ENCODE measurements at regions not wholly inside any gene's neighbourhood (a gene's known extent, or its start where the extent isn't known, plus 50 kb on each side); places are given as distances from the start of the nearest gene placed in this dataset.

DNA sequence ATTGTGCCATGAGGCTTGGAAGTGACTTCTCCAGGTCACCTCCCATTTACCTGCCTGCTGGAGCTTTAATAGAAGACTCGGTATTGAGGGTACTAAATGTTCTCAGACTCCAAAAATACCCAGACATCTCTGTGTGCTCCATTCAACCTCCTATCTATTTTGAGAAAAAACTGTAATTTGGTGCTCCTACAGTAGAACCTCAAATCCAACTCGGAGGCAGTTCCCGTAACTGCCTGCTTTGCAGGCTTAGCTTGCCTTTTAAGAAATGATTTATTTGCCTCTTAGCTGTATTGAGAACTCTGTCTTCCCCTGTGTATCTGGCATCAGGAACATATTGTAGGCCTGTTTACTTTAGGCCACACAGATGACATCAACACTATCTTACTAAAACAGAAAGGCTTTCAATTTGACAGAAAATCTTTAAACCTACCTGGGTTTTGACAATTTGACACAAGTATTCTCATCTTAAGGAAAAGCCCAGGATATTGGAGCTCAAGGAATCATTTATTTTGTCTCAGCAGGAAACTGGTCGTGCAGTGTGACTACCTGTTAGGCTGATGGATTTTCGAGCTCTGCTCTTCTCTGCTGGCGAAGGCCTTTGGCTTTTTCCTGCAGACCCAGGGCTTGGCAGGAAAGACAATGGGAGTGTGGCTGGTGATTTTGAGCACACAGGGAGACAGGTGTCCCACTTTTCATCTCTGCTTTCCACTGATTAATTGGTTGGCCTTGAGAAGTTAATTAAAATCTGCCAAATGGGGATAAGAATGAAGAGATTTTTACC is 314.8 kb downstream of the SNAPC1 start:
- Histone ChIP-seq H3K79me2 (ENCODE audit: control insufficient read depth, insufficient read depth, low read length) (no peaks in the 10 kb centered on the region), H3K4me1 (ENCODE audit: control insufficient read depth, extremely low read depth, insufficient read depth, low read length) (no peaks in the 10 kb centered on the region), H3K27ac (ENCODE audit: insufficient read depth, low read length) (no peak overlapping the region), H3K36me3 (ENCODE audit: control insufficient read depth, insufficient read depth, low read length) (no peaks in the 10 kb centered on the region), H3K9me3 (ENCODE audit: control insufficient read depth, insufficient read depth, low read depth, low read length) (no peaks in the 10 kb centered on the region), H4K20me1 (ENCODE audit: control insufficient read depth, extremely low read depth, insufficient read depth, low read length) (no peaks in the 10 kb centered on the region), H3K4me2 (ENCODE audit: extremely low read depth, insufficient read depth, low read length) (no peak overlapping the region), H2AFZ (ENCODE audit: low read length) (no peak overlapping the region), H3K4me3 (replicated peaks in 1 of 4; ENCODE audit: control extremely low read depth in 1 of 4, insufficient read depth in 1 of 4, low read depth in 3 of 4, low read length in 4 of 4) (no peak overlapping the region), H3K9ac (ENCODE audit: insufficient read depth, low read length) (no peak overlapping the region), H3K27me3 (ENCODE audit: control insufficient read depth, insufficient read depth, low read length) (no peaks in the 10 kb centered on the region)
- TF ChIP-seq EZH2 (IDR thresholded peaks at IDR 0.05; ENCODE audit: low read length, missing control alignments) (no peak), CTCF (conservative IDR thresholded peaks at IDR 0.05 in 1 of 2, IDR thresholded peaks at IDR 0.05 in 1 of 2; ENCODE audit: low read depth in 1 of 2, low read length in 2 of 2) (no peak)
- no peak for DNase-seq (ENCODE audit: low read depth in 2 of 2)

GRCh38 chr14:62077676-62078261 is 315.5 kb downstream of the SNAPC1 start:
- no peak for TF ChIP-seq CTCF (conservative IDR thresholded peaks at IDR 0.05 in 1 of 2, IDR thresholded peaks at IDR 0.05 in 1 of 2; ENCODE audit: low read depth in 1 of 2, low read length in 2 of 2)
- TF ChIP-seq EZH2 (IDR thresholded peaks at IDR 0.05; ENCODE audit: low read length, missing control alignments) = no peak
- DNase-seq (ENCODE audit: low read depth in 2 of 2) = no peak
- H3K4me1 ChIP-seq (ENCODE audit: control insufficient read depth, extremely low read depth, insufficient read depth, low read length) = no peaks in the 10 kb centered on the region
- H3K4me3 ChIP-seq (replicated peaks in 1 of 4; ENCODE audit: control extremely low read depth in 1 of 4, insufficient read depth in 1 of 4, low read depth in 3 of 4, low read length in 4 of 4) = no peak overlapping the region
- no peaks in the 10 kb centered on the region for H3K27me3 ChIP-seq (ENCODE audit: control insufficient read depth, insufficient read depth, low read length)
- no peaks in the 10 kb centered on the region for H3K9me3 ChIP-seq (ENCODE audit: control insufficient read depth, insufficient read depth, low read depth, low read length)
- H3K36me3 ChIP-seq (ENCODE audit: control insufficient read depth, insufficient read depth, low read length) = no peaks in the 10 kb centered on the region
- H3K9ac ChIP-seq (ENCODE audit: insufficient read depth, low read length) = no peak overlapping the region
- H3K4me2 ChIP-seq (ENCODE audit: extremely low read depth, insufficient read depth, low read length) = no peak overlapping the region
- no peak overlapping the region for H2AFZ ChIP-seq (ENCODE audit: low read length)
- no peaks in the 10 kb centered on the region for H4K20me1 ChIP-seq (ENCODE audit: control insufficient read depth, extremely low read depth, insufficient read depth, low read length)
- H3K27ac ChIP-seq (ENCODE audit: insufficient read depth, low read length) = no peak overlapping the region
- H3K79me2 ChIP-seq (ENCODE audit: control insufficient read depth, insufficient read depth, low read length) = no peaks in the 10 kb centered on the region

DNA sequence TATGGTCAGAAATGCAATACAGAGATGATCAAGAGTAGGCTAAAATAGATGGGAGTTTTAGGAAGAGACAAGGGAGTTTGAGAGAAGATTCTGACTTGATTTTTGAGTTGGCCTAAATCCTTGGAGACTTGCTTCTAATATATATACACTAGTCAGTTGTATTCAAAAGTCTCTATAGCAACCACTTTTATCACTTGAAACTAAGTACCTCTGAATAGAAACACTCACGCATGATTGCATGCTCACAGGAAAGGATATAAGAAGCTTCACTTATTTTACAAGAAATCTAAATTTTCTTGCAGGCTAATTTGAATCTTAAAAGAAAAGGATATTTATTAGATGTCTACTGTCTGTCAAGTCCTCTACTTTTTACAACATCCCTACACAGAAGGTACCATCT is 316.8 kb downstream of the SNAPC1 start:
- Histone ChIP-seq H3K4me2 (ENCODE audit: extremely low read depth, insufficient read depth, low read length) (no peak overlapping the region), H3K9ac (ENCODE audit: insufficient read depth, low read length) (no peak overlapping the region), H3K27ac (ENCODE audit: insufficient read depth, low read length) (no peak overlapping the region), H3K79me2 (ENCODE audit: control insufficient read depth, insufficient read depth, low read length) (no peaks in the 10 kb centered on the region), H3K27me3 (ENCODE audit: control insufficient read depth, insufficient read depth, low read length) (no peaks in the 10 kb centered on the region), H3K4me3 (replicated peaks in 1 of 4; ENCODE audit: control extremely low read depth in 1 of 4, insufficient read depth in 1 of 4, low read depth in 3 of 4, low read length in 4 of 4) (no peak overlapping the region), H3K9me3 (ENCODE audit: control insufficient read depth, insufficient read depth, low read depth, low read length) (no peaks in the 10 kb centered on the region), H3K36me3 (ENCODE audit: control insufficient read depth, insufficient read depth, low read length) (no peaks in the 10 kb centered on the region), H4K20me1 (ENCODE audit: control insufficient read depth, extremely low read depth, insufficient read depth, low read length) (no peaks in the 10 kb centered on the region), H3K4me1 (ENCODE audit: control insufficient read depth, extremely low read depth, insufficient read depth, low read length) (no peaks in the 10 kb centered on the region), H2AFZ (ENCODE audit: low read length) (no peak overlapping the region)
- TF ChIP-seq CTCF (conservative IDR thresholded peaks at IDR 0.05 in 1 of 2, IDR thresholded peaks at IDR 0.05 in 1 of 2; ENCODE audit: low read depth in 1 of 2, low read length in 2 of 2) (no peak), EZH2 (IDR thresholded peaks at IDR 0.05; ENCODE audit: low read length, missing control alignments) (no peak)
- no peak for DNase-seq (ENCODE audit: low read depth in 2 of 2)

All from fibroblast of lung (primary cell).